Renal pelvis (tissue), 1 donor: ENCODE measurements at regions not wholly inside any gene's neighbourhood (a gene's known extent, or its start where the extent isn't known, plus 50 kb on each side); places are given as distances from the start of the nearest gene placed in this dataset.
"Not testable (repeated sequence)": the region's sequence is repeated elsewhere in the genome, so short reads cannot be mapped to it uniquely, and the experiment has no call there.

Source experiments
- DNase-seq: peaks from one replicate; pipeline ENCODE4 v3.0.0-alpha.2; 2013

- DNase-seq, result no peak
Observed at GRCh38 chr4:75287738-75288517, 226.3 kb downstream of the RCHY1 start.

- no peak for DNase-seq
Observed at GRCh38 chr4:75285837-75286236, 228.4 kb downstream of the RCHY1 start.

- no peak for DNase-seq
Observed at GRCh38 chr4:75284831-75285230, 229.4 kb downstream of the RCHY1 start.

- not testable (repeated sequence) for DNase-seq
Observed at GRCh38 chr4:75280461-75280860, 233.7 kb downstream of the RCHY1 start.

GRCh38 chr4:75259306-75259705 lies 254.9 kb downstream of the RCHY1 start:
- no peak for DNase-seq

GRCh38 chr4:75255261-75255660 lies 258.9 kb downstream of the RCHY1 start:
- DNase-seq, result no peak

- DNase-seq, result no peak
Observed at GRCh38 chr4:75254745-75255144, 259.5 kb downstream of the RCHY1 start.

- not testable (repeated sequence) for DNase-seq
Observed at GRCh38 chr4:75253094-75253493, 261.1 kb downstream of the RCHY1 start.

- DNase-seq, result no peak
Observed at GRCh38 chr4:75251547-75251946, 262.7 kb downstream of the RCHY1 start.

- no peak for DNase-seq
Observed at GRCh38 chr4:75249739-75250138, 264.5 kb downstream of the RCHY1 start.

- no peak for DNase-seq
Observed at GRCh38 chr4:75248770-75249407, 265.3 kb downstream of the RCHY1 start.

GRCh38 chr4:75244325-75244724 lies 269.9 kb downstream of the RCHY1 start:
- no peak for DNase-seq

- DNase-seq, result no peak
Observed at GRCh38 chr4:75243570-75243969, 270.6 kb downstream of the RCHY1 start.

GRCh38 chr4:75235359-75235951 lies 278.7 kb downstream of the RCHY1 start:
- DNase-seq, result no peak

GRCh38 chr4:75232546-75232945 lies 281.7 kb downstream of the RCHY1 start:
- no peak for DNase-seq

GRCh38 chr4:75229806-75230570 lies 284.2 kb downstream of the RCHY1 start:
- peak; percentile 14 for DNase-seq

GRCh38 chr4:75213480-75213879 lies 280.6 kb downstream of the PARM1 start:
- DNase-seq, result no peak

- DNase-seq, result no peak
Observed at GRCh38 chr4:75211422-75211821, 278.5 kb downstream of the PARM1 start.

- no peak for DNase-seq
Observed at GRCh38 chr4:75207902-75208301, 275.0 kb downstream of the PARM1 start.

- DNase-seq, result no peak
Observed at GRCh38 chr4:75195111-75195510, 262.2 kb downstream of the PARM1 start.

- DNase-seq, result no peak
Observed at GRCh38 chr4:75194180-75194579, 261.3 kb downstream of the PARM1 start.

- not testable (repeated sequence) for DNase-seq
Observed at GRCh38 chr4:75192182-75192581, 259.3 kb downstream of the PARM1 start.
